NCI-H446 treated with DMSO at 0.1 percent for 48 hours (cell line): ENCODE measurements at regions not wholly inside any gene's neighbourhood (a gene's known extent, or its start where the extent isn't known, plus 50 kb on each side); places are given as distances from the start of the nearest gene placed in this dataset.
"Not testable (repeated sequence)": the region's sequence is repeated elsewhere in the genome, so short reads cannot be mapped to it uniquely, and the experiment has no call there.

Source experiments
- DNase-seq: peaks from one replicate; lab custom pipeline; 2025; lab: John Stamatoyannopoulos, UW

DNA sequence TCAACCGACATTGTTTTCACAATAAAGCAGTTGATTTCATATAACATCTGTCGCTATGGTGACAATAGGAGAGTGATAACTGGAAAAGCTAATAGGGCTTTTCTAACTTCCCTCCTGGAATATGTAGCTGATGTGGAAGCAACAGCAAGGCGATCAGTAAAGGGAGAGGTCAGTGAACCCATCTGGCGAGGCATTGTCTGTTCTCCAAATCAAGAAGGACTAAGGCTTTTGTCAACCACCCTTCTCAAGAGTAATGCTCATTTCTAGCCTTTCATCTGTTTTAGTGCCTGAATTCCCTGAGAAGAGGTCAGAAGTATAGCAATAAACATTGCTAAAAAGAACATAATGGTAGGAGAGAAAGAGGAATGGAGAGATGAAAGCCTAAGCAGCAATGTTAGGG is 201.3 kb downstream of the AKAP7 start:
- no peak for DNase-seq

- DNase-seq: not testable (repeated sequence)
Observed at GRCh38 chr6:131346896-131347295, 211.6 kb downstream of the AKAP7 start.

GRCh38 chr6:131348572-131348971 is 213.3 kb downstream of the AKAP7 start:
- no peak for DNase-seq

DNA sequence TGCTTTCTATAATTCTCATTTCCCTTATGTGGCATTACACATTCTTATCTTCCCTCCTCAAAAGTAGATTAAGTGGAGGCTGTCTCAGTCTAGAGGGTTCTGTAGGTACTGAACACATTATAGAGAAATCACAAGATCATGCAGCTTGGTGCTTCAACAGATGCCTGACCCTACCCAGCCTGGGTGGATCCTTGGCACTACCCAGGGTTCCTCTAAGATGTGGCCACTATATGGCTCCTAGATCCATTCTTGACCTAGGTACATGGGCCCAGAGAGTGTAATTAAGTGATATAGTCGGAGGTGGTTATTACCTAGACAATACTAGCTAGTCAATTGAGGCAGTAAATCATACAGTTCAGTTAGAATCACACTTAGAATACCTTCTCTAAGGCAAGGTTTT is 213.9 kb downstream of the AKAP7 start:
- DNase-seq: no peak

DNA sequence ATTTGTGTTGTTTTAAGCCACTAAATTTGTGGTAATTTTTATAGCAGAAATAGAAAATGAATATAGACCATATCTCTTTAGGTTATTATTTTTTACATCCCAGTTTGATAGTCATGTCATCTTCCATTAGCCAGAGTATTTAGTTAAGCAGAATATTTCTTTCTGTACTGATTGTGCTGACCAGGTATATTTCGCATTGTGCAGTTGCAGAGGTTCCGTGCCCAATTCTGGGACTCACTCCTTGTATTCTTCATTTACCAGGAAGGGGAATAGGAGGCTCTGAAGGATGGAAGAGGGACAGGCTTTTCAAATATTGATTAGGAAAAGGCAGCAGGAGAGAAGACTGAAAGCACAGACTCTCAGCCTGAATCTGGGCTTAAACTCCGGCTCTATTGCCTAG is 217.8 kb downstream of the AKAP7 start:
- no peak for DNase-seq

DNA sequence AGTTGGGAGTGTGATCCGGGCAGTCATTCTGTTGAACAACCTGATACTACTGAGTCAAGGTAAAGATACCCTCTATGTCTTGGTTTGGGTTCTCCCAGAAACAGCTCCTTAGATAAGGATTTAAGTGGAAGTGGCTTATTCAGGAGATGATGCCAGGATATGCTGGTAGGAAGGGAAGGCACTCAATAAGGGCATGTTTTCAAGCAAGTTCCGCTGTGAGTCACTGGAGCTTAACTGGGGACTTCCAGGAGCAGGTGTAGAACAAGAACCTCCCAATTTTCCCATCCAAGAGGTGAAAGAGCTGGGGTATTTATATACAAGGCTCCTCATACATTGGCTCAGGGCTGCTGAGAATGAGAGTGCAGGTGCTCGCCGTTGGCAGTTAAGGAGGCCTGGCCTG is 218.6 kb downstream of the AKAP7 start:
- DNase-seq: no peak

GRCh38 chr6:131354356-131354755 is 218.7 kb upstream of the ARG1 start:
- DNase-seq: no peak

DNA sequence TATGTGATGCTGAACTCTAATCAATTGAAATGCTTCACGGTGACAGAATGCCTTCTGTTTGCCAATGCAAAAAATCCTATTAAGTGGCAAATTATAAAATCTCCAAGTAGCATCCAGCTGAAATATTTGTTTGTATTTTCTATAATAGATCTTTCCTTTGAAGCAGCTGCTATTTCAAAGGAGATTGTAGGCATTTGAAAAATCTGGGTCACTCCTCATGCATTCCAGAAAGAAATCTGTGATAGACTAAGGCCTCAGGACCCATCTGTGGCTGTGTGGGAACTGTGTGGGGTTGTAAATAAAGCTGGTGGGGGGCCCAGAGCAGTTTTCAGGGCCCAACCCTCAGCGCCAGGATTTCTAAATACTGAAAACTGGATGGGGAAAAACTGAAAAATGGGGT is 216.9 kb upstream of the ARG1 start:
- no peak for DNase-seq

DNA sequence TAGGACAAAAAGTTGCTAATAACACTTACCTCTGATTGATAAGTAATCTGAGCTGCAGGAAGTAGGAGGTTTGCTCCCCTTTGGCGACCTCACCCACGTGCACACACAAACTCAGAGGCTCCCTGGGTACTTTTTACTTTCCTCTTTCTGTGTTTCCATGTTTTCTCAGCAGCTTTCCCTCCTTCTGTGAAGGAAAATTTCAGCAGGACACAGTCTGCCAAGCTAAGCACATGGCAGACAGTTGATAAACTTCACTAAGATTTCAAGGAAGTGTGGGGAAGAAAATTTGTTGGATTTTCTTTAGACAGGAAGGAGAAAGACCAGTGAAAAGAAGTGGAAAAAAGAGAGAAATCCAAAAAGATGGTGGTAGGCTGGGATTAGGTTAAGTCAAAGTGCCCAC is 215.5 kb upstream of the ARG1 start:
- DNase-seq: no peak

- DNase-seq: no peak
Observed at GRCh38 chr6:131362070-131362469, 211.0 kb upstream of the ARG1 start.

DNA sequence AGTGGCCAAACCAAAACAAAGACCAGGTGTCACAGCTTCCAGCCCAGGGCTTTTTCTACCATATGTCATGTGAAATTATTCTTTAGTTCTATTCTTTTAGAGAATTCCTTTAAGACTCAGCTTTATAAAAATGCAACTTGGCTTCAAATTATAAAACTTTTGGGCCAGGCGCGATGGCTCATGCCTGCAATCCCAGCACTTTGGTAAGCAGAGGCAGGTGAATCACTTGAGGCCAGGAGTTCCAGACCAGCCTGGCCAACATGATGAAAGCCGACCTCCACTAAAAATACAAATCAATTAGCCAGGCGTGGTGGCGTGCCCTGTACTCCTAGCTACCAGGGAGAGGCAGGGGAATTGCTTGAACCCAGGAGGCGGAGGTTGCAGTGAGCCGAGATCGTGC is 210.3 kb upstream of the ARG1 start:
- DNase-seq: no peak

DNA sequence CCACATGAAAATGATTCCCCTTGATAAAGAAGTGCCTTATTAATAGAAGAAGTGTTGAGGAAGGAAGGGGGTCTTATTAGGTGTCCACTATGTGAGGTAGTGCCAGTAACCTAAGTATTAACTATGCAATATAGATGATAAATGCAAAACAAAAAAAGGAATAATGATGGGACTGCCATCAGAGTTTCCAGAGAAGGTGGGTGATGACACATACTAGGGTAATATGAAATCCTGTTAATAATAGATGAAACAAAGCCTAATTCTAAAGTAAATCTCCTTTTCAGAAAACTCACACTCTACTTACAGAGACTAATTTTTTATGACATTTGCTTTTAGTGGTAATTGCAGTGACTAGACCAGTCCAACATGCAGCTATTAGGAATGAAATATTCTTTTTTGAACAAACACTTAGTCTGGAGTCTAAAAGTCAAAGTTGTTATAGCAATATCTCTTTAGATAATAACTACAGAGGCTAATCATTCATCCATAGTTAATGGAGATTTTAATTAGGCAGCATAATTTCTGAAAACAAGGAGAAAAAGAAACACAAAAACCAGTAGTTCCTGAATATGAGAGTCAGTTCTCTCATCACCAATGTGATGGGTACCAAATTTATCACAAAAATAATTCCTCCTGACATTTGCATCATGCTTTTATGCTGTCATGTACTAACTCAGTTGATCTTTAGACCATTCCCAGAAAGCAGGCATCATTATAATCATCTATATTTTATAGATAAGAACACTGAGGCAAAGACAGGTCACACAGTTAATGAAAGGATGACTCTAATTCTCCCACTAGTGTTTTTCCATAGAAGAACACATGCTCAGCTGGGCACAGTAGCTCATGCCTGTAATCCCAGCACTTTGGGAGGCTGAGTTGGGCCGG is 208.8 kb upstream of the ARG1 start:
- DNase-seq: no peak

- no peak for DNase-seq
Observed at GRCh38 chr6:131366223-131366622, 206.8 kb upstream of the ARG1 start.

DNA sequence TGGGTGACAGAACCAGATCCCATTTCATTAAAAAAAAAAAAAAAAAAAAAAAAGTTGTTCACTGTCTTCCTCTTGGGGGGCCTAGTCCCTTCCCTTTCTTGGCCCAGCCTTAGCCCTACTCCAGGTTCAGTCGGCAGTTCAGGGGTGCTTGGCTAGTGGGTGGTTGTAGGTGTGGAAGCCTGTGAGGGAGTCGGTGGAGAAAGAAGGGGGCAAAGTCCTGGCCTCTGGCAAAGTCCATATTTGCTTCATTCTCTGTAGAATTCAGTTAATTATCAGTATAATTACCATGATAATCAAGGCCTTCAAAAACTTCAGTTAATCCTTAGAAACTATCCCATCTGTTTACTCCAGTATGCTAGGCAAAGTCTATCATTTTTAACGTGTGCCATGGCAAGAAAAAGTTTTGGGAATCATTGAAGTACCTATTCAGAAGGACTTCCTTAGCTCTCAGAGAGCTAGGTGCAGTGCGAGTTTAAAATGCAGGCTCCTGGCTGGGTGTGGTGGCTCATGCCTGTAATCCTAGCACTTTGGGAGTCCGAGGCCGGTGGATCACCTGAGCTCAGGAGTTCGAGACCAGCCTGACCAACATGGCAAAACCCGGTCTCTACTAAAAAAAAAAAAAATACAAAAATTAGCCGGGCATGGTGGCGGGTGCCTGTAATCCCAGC is 205.7 kb upstream of the ARG1 start:
- DNase-seq: no peak

DNA sequence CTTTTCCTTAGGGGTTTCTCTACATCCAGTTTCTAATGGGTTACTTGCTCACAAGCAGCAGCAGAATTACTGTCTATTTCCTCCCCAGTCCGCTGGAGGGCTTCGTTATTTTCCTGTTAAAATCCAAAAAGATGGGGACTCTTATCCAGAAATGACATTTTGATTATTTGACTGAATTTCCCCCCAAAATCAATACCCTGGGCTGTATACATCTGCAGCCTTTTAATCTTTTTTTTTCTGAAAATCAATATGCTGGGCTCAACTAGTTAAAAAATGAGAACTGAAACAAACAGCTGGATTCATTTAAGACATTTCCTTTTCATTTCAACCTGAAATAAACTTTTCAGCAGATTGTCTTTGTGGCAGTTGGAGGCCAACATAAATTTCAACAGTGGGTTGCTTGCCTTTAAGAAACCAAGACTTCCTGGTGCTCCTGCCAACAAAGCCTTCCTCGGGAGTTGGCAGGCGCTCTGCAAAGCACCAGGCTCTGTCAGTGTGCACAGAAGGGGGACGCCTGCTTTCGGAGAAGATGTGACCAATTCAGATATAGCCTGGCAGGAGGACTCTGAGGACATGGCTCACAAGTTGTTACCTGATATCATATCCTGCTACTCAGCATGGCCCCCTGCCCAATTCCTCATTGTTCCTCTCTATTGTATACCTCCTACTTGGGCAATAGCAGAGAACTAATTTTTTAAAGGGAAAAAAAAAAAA is 204.7 kb upstream of the ARG1 start:
- peak; percentile 7 for DNase-seq

- no peak for DNase-seq
Observed at GRCh38 chr6:131372535-131372934, 200.5 kb upstream of the ARG1 start.

DNA sequence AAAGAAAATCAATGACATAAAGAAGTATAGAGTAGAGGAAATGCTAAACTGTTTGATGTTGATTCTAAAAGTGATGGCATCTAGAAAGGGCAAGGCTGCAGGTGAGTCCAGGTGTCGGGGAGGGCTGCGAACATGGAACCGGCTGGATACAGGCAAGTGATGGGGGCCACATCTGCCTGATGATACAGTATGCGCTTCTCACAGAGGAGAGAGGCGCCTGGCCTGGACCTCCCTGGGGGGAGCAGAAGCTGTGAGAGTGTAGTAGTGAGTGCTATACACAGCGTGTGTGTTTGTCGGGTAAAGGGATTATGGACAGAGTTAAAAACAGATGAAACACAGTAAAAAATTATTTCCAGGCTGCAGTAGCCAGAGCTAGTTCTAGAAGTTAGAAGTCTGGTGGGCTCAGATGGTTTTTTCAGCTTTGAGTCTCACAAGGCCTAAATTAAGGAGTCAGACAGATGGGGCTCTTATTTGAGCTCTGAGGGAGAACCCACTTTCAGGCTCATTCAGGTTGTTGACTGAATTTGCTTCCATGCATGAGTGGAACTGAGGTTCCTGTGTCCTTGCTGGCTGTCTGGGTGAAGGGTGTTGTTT is 195.8 kb upstream of the ARG1 start:
- no peak for DNase-seq

DNA sequence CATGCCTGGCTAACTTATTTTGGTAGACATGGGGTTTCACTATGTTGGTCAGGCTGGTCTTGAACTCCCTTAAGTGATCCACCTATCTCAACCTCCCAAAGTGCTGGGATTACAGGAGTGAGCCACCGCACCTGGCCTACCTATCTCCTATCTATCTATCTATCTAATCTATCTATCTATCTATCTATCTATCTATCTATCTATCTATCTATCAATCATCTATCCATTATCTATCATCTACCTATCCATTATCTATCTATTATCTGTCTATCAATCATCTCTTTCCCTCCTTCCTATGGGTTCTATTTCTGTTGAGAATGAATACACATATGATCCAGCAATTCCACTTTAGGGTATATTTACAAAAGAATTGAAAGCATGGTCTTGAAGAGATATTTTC is 194.2 kb upstream of the ARG1 start:
- DNase-seq: no peak

DNA sequence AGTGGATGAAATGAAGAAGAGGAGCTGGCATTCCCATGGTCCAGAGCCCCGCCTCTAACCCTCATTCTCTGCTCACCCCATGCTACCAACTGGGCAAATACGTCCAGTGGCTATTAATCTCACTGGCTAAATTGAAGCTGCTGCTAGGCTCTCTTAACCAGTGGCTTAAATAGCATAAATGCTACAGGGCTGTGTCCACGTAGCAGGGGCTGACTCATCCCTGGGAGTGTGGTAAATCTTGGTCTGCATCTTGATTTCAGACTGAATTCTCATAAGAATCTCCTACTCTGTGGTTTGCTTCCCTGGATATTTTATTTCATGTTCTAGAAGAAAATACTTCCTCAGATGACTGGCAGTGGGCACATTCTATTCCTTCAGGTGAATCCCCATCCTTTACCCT is 193.1 kb upstream of the ARG1 start:
- DNase-seq: no peak

GRCh38 chr6:131381052-131381708 is 191.8 kb upstream of the ARG1 start:
- no peak for DNase-seq

DNA sequence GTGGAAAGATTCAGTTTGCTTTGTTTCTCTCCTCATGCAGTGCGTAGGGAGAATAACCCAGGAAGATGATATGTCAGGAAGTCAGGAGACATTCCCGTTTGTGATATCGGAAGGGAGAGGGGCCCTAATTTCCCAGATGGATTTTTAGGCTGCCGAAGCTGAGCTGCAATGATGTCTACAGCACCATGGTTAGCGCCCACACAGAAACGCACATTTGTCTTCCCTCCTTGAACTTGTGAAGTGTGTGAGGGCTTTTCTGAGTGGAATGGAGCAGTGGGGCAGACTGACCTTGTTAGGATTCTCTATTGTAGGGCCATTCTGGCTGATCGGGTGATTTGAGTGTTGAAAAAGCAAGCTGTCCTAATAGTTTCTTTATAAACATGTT is 191.3 kb upstream of the ARG1 start:
- DNase-seq: no peak

GRCh38 chr6:131382631-131383030 is 190.4 kb upstream of the ARG1 start:
- DNase-seq: no peak
